ENCODE measurements at regions not wholly inside any gene's neighbourhood (a gene's known extent, or its start where the extent isn't known, plus 50 kb on each side); places are given as distances from the start of the nearest gene placed in this dataset.

DNA sequence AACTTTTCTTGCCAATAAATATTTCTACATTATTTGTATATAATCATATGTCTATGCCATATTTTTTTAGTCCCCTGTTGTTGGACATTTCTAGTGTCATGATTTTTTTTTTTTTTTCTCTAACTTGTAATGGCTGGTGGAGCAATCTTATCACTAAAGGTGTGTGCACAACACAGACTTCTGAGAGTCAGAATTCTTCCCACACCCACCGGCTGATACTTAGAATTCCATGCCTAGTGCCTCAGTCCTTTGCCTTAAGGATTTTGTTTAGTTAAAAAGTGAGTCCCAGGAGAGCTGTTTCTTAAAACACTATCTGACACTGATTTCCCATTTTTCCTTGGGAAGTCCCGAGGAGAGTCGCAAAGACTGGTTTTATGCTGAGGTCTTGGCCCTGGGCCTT is 87.7 kb upstream of the BARX2 start:
- no peak overlapping the region for H3K27ac Mint-ChIP-seq
- no peak overlapping the region for H3K4me3 Mint-ChIP-seq
- no peaks in the 10 kb centered on the region for H3K9me3 Mint-ChIP-seq
- H3K4me1 Mint-ChIP-seq = peaks cover 41% of the 10 kb centered on the region
- POLR2A ChIA-PET = no interaction called here
- no peak for DNase-seq (ENCODE audit: low spot score)
- no peak for ATAC-seq
- no peaks in the 10 kb centered on the region for H3K27me3 Mint-ChIP-seq (ENCODE audit: low read depth)
- no peaks in the 10 kb centered on the region for H3K36me3 Mint-ChIP-seq
- TF ChIP-seq ZNF232 (CRISPR knock-in tag; IDR thresholded peaks at IDR 0.05) = no peak
- TF ChIP-seq, protein P1, sequence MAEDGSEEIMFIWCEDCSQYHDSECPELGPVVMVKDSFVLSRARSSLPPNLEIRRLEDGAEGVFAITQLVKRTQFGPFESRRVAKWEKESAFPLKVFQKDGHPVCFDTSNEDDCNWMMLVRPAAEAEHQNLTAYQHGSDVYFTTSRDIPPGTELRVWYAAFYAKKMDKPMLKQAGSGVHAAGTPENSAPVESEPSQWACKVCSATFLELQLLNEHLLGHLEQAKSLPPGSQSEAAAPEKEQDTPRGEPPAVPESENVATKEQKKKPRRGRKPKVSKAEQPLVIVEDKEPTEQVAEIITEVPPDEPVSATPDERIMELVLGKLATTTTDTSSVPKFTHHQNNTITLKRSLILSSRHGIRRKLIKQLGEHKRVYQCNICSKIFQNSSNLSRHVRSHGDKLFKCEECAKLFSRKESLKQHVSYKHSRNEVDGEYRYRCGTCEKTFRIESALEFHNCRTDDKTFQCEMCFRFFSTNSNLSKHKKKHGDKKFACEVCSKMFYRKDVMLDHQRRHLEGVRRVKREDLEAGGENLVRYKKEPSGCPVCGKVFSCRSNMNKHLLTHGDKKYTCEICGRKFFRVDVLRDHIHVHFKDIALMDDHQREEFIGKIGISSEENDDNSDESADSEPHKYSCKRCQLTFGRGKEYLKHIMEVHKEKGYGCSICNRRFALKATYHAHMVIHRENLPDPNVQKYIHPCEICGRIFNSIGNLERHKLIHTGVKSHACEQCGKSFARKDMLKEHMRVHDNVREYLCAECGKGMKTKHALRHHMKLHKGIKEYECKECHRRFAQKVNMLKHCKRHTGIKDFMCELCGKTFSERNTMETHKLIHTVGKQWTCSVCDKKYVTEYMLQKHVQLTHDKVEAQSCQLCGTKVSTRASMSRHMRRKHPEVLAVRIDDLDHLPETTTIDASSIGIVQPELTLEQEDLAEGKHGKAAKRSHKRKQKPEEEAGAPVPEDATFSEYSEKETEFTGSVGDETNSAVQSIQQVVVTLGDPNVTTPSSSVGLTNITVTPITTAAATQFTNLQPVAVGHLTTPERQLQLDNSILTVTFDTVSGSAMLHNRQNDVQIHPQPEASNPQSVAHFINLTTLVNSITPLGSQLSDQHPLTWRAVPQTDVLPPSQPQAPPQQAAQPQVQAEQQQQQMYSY (CRISPR knock-in tag; IDR thresholded peaks at IDR 0.05) = no peak
- TF ChIP-seq ETV6 (CRISPR knock-in tag; IDR thresholded peaks at IDR 0.05) = no peak
- TF ChIP-seq ZNF219 (CRISPR knock-in tag; IDR thresholded peaks at IDR 0.05; ENCODE audit: borderline replicate concordance) = no peak
- TF ChIP-seq, protein P2, sequence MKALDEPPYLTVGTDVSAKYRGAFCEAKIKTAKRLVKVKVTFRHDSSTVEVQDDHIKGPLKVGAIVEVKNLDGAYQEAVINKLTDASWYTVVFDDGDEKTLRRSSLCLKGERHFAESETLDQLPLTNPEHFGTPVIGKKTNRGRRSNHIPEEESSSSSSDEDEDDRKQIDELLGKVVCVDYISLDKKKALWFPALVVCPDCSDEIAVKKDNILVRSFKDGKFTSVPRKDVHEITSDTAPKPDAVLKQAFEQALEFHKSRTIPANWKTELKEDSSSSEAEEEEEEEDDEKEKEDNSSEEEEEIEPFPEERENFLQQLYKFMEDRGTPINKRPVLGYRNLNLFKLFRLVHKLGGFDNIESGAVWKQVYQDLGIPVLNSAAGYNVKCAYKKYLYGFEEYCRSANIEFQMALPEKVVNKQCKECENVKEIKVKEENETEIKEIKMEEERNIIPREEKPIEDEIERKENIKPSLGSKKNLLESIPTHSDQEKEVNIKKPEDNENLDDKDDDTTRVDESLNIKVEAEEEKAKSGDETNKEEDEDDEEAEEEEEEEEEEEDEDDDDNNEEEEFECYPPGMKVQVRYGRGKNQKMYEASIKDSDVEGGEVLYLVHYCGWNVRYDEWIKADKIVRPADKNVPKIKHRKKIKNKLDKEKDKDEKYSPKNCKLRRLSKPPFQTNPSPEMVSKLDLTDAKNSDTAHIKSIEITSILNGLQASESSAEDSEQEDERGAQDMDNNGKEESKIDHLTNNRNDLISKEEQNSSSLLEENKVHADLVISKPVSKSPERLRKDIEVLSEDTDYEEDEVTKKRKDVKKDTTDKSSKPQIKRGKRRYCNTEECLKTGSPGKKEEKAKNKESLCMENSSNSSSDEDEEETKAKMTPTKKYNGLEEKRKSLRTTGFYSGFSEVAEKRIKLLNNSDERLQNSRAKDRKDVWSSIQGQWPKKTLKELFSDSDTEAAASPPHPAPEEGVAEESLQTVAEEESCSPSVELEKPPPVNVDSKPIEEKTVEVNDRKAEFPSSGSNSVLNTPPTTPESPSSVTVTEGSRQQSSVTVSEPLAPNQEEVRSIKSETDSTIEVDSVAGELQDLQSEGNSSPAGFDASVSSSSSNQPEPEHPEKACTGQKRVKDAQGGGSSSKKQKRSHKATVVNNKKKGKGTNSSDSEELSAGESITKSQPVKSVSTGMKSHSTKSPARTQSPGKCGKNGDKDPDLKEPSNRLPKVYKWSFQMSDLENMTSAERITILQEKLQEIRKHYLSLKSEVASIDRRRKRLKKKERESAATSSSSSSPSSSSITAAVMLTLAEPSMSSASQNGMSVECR (CRISPR knock-in tag; IDR thresholded peaks at IDR 0.05; ENCODE audit: borderline replicate concordance) = no peak
- TF ChIP-seq ZNF317 (CRISPR knock-in tag; IDR thresholded peaks at IDR 0.05; ENCODE audit: borderline replicate concordance, low read depth) = no peak
- CTCF ChIA-PET = no interaction called here

DNA sequence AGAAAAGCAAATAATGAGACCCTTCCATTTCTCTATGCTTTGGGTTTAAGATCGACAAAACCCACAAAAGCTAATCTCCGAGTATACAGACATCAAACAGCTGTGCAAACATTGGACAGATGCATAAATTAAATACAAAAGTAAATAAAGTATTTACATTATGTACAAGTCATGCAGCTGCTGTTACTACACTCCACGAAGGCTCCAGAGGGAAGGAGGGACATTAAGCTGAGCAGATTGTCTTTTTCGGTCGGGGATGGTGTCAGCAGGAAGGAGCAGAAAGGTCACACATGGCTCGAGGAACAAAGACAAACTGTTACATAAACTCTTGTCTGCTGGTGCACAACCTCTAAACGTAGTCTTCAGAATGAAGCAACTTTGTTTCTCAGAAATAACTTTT is 88.8 kb upstream of the BARX2 start:
- CTCF ChIA-PET = no interaction called here
- no peak overlapping the region for H3K27ac Mint-ChIP-seq
- TF ChIP-seq GTF2I (CRISPR knock-in tag; conservative IDR thresholded peaks at IDR 0.05) (no peak), RORB (CRISPR knock-in tag; IDR thresholded peaks at IDR 0.05) (no peak), ZNF232 (CRISPR knock-in tag; IDR thresholded peaks at IDR 0.05) (no peak), GRHL2 (CRISPR knock-in tag; IDR thresholded peaks at IDR 0.05; ENCODE audit: insufficient replicate concordance, severe bottlenecking) (no peak), GABPB1 (CRISPR knock-in tag; IDR thresholded peaks at IDR 0.05) (no peak), CREB1 (CRISPR knock-in tag; IDR thresholded peaks at IDR 0.05) (no peak), ELF4 (CRISPR knock-in tag; IDR thresholded peaks at IDR 0.05; ENCODE audit: low read depth) (no peak)
- TF ChIP-seq, protein P3, sequence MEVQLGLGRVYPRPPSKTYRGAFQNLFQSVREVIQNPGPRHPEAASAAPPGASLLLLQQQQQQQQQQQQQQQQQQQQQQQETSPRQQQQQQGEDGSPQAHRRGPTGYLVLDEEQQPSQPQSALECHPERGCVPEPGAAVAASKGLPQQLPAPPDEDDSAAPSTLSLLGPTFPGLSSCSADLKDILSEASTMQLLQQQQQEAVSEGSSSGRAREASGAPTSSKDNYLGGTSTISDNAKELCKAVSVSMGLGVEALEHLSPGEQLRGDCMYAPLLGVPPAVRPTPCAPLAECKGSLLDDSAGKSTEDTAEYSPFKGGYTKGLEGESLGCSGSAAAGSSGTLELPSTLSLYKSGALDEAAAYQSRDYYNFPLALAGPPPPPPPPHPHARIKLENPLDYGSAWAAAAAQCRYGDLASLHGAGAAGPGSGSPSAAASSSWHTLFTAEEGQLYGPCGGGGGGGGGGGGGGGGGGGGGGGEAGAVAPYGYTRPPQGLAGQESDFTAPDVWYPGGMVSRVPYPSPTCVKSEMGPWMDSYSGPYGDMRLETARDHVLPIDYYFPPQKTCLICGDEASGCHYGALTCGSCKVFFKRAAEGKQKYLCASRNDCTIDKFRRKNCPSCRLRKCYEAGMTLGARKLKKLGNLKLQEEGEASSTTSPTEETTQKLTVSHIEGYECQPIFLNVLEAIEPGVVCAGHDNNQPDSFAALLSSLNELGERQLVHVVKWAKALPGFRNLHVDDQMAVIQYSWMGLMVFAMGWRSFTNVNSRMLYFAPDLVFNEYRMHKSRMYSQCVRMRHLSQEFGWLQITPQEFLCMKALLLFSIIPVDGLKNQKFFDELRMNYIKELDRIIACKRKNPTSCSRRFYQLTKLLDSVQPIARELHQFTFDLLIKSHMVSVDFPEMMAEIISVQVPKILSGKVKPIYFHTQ (CRISPR knock-in tag; IDR thresholded peaks at IDR 0.05) = no peak
- TF ChIP-seq, protein P4, sequence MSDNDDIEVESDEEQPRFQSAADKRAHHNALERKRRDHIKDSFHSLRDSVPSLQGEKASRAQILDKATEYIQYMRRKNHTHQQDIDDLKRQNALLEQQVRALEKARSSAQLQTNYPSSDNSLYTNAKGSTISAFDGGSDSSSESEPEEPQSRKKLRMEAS (CRISPR knock-in tag; IDR thresholded peaks at IDR 0.05) = no peak
- TF ChIP-seq, protein P5, sequence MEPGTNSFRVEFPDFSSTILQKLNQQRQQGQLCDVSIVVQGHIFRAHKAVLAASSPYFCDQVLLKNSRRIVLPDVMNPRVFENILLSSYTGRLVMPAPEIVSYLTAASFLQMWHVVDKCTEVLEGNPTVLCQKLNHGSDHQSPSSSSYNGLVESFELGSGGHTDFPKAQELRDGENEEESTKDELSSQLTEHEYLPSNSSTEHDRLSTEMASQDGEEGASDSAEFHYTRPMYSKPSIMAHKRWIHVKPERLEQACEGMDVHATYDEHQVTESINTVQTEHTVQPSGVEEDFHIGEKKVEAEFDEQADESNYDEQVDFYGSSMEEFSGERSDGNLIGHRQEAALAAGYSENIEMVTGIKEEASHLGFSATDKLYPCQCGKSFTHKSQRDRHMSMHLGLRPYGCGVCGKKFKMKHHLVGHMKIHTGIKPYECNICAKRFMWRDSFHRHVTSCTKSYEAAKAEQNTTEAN (CRISPR knock-in tag; IDR thresholded peaks at IDR 0.05) = no peak
- TF ChIP-seq, protein P6, sequence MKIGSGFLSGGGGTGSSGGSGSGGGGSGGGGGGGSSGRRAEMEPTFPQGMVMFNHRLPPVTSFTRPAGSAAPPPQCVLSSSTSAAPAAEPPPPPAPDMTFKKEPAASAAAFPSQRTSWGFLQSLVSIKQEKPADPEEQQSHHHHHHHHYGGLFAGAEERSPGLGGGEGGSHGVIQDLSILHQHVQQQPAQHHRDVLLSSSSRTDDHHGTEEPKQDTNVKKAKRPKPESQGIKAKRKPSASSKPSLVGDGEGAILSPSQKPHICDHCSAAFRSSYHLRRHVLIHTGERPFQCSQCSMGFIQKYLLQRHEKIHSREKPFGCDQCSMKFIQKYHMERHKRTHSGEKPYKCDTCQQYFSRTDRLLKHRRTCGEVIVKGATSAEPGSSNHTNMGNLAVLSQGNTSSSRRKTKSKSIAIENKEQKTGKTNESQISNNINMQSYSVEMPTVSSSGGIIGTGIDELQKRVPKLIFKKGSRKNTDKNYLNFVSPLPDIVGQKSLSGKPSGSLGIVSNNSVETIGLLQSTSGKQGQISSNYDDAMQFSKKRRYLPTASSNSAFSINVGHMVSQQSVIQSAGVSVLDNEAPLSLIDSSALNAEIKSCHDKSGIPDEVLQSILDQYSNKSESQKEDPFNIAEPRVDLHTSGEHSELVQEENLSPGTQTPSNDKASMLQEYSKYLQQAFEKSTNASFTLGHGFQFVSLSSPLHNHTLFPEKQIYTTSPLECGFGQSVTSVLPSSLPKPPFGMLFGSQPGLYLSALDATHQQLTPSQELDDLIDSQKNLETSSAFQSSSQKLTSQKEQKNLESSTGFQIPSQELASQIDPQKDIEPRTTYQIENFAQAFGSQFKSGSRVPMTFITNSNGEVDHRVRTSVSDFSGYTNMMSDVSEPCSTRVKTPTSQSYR (CRISPR knock-in tag; IDR thresholded peaks at IDR 0.05) = no peak
- TF ChIP-seq, protein P7, sequence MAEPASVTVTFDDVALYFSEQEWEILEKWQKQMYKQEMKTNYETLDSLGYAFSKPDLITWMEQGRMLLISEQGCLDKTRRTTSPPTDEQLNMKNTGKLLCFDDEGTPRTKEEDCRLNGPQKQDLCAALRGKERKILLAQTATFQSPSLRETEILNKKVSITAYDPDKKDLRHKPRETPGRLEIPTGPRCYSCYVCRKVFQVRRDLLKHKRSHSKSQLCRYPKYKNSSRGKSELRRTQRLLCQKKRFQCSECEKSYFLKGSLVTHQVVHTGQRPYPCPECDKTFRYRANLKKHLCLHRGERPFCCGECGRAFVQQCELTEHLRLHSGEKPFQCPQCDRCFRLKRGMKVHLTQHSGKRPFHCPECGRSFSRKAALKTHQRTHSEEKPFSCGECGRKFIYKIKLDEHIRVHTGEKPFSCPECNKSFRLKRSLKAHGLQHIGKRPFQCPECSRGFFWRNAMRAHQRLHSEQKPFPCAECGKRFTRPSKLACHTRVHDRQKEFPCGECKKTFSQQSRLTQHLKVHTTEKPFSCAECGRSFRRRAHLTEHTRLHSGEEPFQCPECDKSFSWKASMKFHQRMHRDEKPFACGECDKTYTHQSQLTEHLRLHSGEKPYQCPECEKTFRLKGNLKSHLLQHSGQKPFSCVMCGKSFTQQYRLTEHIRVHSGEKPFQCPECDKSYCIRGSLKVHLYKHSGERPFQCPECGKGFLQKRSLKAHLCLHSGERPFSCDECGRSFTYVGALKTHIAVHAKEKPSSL (CRISPR knock-in tag; conservative IDR thresholded peaks at IDR 0.05) = no peak
- no peak for DNase-seq (ENCODE audit: low spot score)
- no peak overlapping the region for H3K4me3 Mint-ChIP-seq
- ATAC-seq = no peak
- H3K9me3 Mint-ChIP-seq = no peaks in the 10 kb centered on the region
- H3K4me1 Mint-ChIP-seq = peaks cover 51% of the 10 kb centered on the region
- H3K27me3 Mint-ChIP-seq (ENCODE audit: low read depth) = no peaks in the 10 kb centered on the region
- no peaks in the 10 kb centered on the region for H3K36me3 Mint-ChIP-seq
- POLR2A ChIA-PET = no interaction called here
